ENCODE measurements at regions not wholly inside any gene's neighbourhood (a gene's known extent, or its start where the extent isn't known, plus 50 kb on each side); places are given as distances from the start of the nearest gene placed in this dataset.
"Not testable (repeated sequence)": the region's sequence is repeated elsewhere in the genome, so short reads cannot be mapped to it uniquely, and the experiment has no call there.

- intact Hi-C loops (cut with micrococcal nuclease) = no loop called here
- Mint-ChIP-seq H3K4me1 (ENCODE audit: low read depth) (no peaks in the 10 kb centered on the region), H3K4me3 (no peak overlapping the region), H3K9me3 (no peaks in the 10 kb centered on the region), H3K27me3 (no peaks in the 10 kb centered on the region), H3K27ac (no peak overlapping the region), H3K36me3 (ENCODE audit: low read depth) (no peaks in the 10 kb centered on the region)
These were observed 447.3 kb downstream of the XIRP2 start for GRCh38 chr2:167335541-167335992.

- no peaks in the 10 kb centered on the region for H3K36me3 Mint-ChIP-seq (ENCODE audit: low read depth)
- no peak overlapping the region for H3K4me3 Mint-ChIP-seq
- no peak overlapping the region for H3K27ac Mint-ChIP-seq
- no peaks in the 10 kb centered on the region for H3K4me1 Mint-ChIP-seq (ENCODE audit: low read depth)
- H3K27me3 Mint-ChIP-seq = no peaks in the 10 kb centered on the region
- H3K9me3 Mint-ChIP-seq = no peaks in the 10 kb centered on the region
- intact Hi-C loops (cut with micrococcal nuclease) = no loop called here
These were observed 446.0 kb downstream of the XIRP2 start for GRCh38 chr2:167334146-167334742.

- H3K27me3 Mint-ChIP-seq = no peaks in the 10 kb centered on the region
- no peak overlapping the region for H3K4me3 Mint-ChIP-seq
- H3K27ac Mint-ChIP-seq = no peak overlapping the region
- intact Hi-C loops (cut with micrococcal nuclease) = no loop called here
- H3K4me1 Mint-ChIP-seq (ENCODE audit: low read depth) = no peaks in the 10 kb centered on the region
- H3K36me3 Mint-ChIP-seq (ENCODE audit: low read depth) = no peaks in the 10 kb centered on the region
- no peaks in the 10 kb centered on the region for H3K9me3 Mint-ChIP-seq
These were observed 445.0 kb downstream of the XIRP2 start for GRCh38 chr2:167333245-167333644.

DNA sequence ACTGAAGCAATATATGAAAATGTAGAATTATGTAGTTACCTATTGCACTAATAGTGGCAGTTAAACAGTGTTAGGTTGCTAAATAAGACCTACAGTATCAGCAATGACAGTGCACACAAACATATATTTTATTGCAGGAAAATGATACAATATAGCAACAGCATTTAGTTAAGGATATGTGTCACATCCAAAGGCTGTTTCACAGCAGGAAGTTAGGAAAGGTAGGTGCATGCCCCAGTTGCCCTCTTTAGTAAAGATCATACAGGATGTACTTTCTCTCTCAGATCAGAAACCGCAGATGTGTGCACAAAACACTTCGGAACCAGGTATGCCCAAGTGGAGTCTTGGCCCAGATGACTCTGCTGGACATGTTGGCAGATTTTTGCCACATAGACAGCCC lies 444.1 kb downstream of the XIRP2 start:
- H3K27ac Mint-ChIP-seq = no peak overlapping the region
- no peaks in the 10 kb centered on the region for H3K9me3 Mint-ChIP-seq
- H3K36me3 Mint-ChIP-seq (ENCODE audit: low read depth) = no peaks in the 10 kb centered on the region
- H3K4me1 Mint-ChIP-seq (ENCODE audit: low read depth) = no peaks in the 10 kb centered on the region
- intact Hi-C loops (cut with micrococcal nuclease) = no loop called here
- no peaks in the 10 kb centered on the region for H3K27me3 Mint-ChIP-seq
- H3K4me3 Mint-ChIP-seq = no peak overlapping the region

DNA sequence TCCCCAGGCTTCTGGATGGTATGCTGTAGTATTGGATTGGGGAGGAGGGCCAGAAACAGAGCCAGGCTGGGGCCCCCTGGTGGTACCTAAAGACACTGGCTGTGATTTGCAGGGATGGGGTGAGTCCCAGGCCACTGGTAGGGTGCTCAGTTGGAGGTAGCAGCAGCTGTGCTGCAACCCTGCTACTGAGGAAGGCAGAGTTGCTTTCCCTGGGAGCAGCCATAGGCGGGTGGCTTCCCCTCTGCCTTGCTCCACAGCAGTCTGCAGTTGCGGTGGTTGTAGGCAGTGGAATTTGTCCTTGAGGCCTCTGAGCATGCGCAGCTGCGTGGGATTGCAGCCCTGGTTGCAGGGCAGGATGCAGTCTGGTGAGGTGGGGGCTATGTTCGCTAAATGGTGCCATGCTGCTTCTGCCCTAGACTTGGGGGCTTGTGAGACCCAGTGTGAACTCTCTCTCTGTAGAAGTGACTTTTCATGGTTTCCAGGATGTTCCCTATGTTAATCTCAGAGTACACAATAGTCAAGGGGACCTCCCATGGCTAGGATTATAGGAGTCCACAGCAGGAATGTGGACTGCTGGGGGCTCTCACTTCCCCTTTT lies 443.5 kb downstream of the XIRP2 start:
- no peaks in the 10 kb centered on the region for H3K27me3 Mint-ChIP-seq
- no peak overlapping the region for H3K27ac Mint-ChIP-seq
- H3K4me3 Mint-ChIP-seq = no peak overlapping the region
- no peaks in the 10 kb centered on the region for H3K9me3 Mint-ChIP-seq
- no peaks in the 10 kb centered on the region for H3K4me1 Mint-ChIP-seq (ENCODE audit: low read depth)
- intact Hi-C loops (cut with micrococcal nuclease) = no loop called here
- no peaks in the 10 kb centered on the region for H3K36me3 Mint-ChIP-seq (ENCODE audit: low read depth)

GRCh38 chr2:167328808-167329207 lies 440.5 kb downstream of the XIRP2 start:
- H3K4me3 Mint-ChIP-seq; H3K27ac Mint-ChIP-seq; H3K27me3 Mint-ChIP-seq; H3K9me3 Mint-ChIP-seq; intact Hi-C loops (cut with micrococcal nuclease); H3K36me3 Mint-ChIP-seq (ENCODE audit: low read depth); H3K4me1 Mint-ChIP-seq (ENCODE audit: low read depth): not testable (repeated sequence)

- Mint-ChIP-seq H3K36me3 (ENCODE audit: low read depth) (no peaks in the 10 kb centered on the region), H3K27me3 (no peaks in the 10 kb centered on the region), H3K27ac (no peak overlapping the region), H3K4me1 (ENCODE audit: low read depth) (no peaks in the 10 kb centered on the region), H3K9me3 (no peaks in the 10 kb centered on the region), H3K4me3 (no peak overlapping the region)
- intact Hi-C loops (cut with micrococcal nuclease) = no loop called here
These were observed 434.5 kb downstream of the XIRP2 start for GRCh38 chr2:167322795-167323194.

DNA sequence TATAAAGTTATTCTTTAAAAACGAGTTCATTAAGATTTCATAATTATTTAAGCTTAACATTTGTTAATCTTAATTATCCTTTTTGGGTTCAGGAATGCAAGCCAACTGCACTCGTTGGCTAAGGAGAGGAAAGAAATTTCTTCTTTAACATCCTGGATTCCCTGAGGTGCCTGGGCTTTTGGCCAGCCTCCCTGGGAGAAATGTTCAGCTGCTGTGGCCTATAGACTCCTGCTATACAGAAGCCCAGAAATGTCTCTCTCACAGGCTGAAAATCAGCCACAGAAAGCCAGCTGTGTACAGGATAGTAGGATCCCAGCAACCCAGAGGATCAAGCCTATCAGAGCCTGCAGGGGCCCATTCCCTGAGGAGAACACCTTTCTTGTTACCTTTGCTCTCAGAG lies 430.3 kb downstream of the XIRP2 start:
- intact Hi-C loops (cut with micrococcal nuclease) = no loop called here
- H3K36me3 Mint-ChIP-seq (ENCODE audit: low read depth) = no peaks in the 10 kb centered on the region
- no peaks in the 10 kb centered on the region for H3K9me3 Mint-ChIP-seq
- H3K4me1 Mint-ChIP-seq (ENCODE audit: low read depth) = no peaks in the 10 kb centered on the region
- H3K27ac Mint-ChIP-seq = no peak overlapping the region
- H3K27me3 Mint-ChIP-seq = no peaks in the 10 kb centered on the region
- no peak overlapping the region for H3K4me3 Mint-ChIP-seq

DNA sequence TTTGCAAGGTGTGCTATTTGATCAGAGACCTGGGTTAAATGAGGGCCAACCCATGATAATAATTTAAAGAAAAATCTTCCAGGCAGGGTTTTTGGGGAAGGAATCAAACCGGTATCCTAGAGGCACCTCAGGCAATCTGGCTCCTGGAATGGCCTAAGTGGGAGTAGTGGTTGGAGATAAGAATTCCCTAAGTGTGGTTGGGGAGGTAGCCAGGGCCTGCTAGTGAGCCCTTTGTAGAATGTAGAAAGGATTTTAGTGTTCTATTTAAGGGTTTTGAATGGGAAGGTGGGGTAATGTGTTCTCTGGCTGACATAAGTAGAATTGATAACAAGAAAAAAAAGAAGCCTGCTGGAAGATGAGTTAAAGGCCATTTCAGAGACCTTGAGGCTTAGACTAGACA lies 422.2 kb downstream of the XIRP2 start:
- intact Hi-C loops (cut with micrococcal nuclease) = no loop called here
- Mint-ChIP-seq H3K4me3 (no peak overlapping the region), H3K4me1 (ENCODE audit: low read depth) (no peaks in the 10 kb centered on the region), H3K27ac (no peak overlapping the region), H3K36me3 (ENCODE audit: low read depth) (no peaks in the 10 kb centered on the region), H3K27me3 (no peaks in the 10 kb centered on the region), H3K9me3 (no peaks in the 10 kb centered on the region)

All from dendritic cell treated with granulocyte-macrophage colony-stimulating factor and Interleukin-4, amounts not matched to agents 40 ng/mL and 50 ng/mL, for 4 days (primary cell).